AG04449 (cell line): ENCODE measurements at regions not wholly inside any gene's neighbourhood (a gene's known extent, or its start where the extent isn't known, plus 50 kb on each side); places are given as distances from the start of the nearest gene placed in this dataset.

Source experiments
- CTCF ChIA-PET: fragments of 350-600 bp; formaldehyde crosslinking; extraction: SDS; loops from one replicate; lab custom pipeline; 2021; ENCODE audit warnings: antibody characterized with exemption; lab: Yijun Ruan, JAX
- POLR2A ChIA-PET: fragments of 400-600, 350-600 bp; formaldehyde crosslinking; extraction: SDS; loops from one replicate; lab custom pipeline; 2020; ENCODE audit warnings: antibody characterized with exemption, inconsistent platforms; lab: Yijun Ruan, JAX
- DNase-seq: peaks from one replicate; pipeline ENCODE4 v3.0.0-alpha.2; 2010; ENCODE audit warnings: low read depth, low spot score
- H3K4me3 ChIP-seq: 2 replicates; pipeline ENCODE4 v1.5.1; 2011; ENCODE audit warnings: low read depth, mild to moderate bottlenecking, control low read depth, low read length
- CTCF ChIP-seq: IDR thresholded peaks from one replicate; pipeline ENCODE4 v1.5.1; 2011; ENCODE audit warnings: mild to moderate bottlenecking, moderate library complexity, low read length, control low read depth, inconsistent platforms; ENCODE audit not compliant: insufficient read depth; ENCODE audit errors: missing control alignments

DNA sequence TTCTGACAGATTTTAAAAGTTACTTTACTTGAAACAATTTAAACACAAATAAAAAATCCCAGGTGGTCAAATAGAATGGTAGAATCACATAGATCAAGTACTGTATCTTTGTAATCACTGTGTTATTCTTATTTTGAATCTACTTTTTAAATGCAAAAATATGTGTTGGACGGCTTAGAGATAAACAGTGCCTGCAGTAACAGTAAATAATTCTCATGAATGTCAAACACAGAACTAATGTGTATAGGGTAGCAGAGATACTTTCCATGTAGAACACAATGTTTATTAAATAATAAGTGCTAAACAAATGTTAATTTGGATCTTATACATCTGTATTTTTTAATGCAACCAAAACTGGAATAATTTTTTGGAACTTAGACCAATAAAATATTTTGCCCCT is 1199.4 kb downstream of the SORCS1 start:
- ChIA-PET POLR2A (no interaction called here), CTCF (no interaction called here)
- DNase-seq, result no peak
- TF ChIP-seq CTCF, result no peak
- no peak overlapping the region for H3K4me3 ChIP-seq

- no peak overlapping the region for H3K4me3 ChIP-seq
- DNase-seq, result no peak
- no peak for TF ChIP-seq CTCF
- ChIA-PET POLR2A (no interaction called here), CTCF (interaction anchor here (0.6 to 1.2 kb wide), 3 partner anchors 12 to 718 kb away, joined by 3 to 5 read pairs (median 3); no protein-coding TSS in a partner anchor)
Observed at GRCh38 chr10:105964009-105964408, 1200.5 kb downstream of the SORCS1 start.

DNA sequence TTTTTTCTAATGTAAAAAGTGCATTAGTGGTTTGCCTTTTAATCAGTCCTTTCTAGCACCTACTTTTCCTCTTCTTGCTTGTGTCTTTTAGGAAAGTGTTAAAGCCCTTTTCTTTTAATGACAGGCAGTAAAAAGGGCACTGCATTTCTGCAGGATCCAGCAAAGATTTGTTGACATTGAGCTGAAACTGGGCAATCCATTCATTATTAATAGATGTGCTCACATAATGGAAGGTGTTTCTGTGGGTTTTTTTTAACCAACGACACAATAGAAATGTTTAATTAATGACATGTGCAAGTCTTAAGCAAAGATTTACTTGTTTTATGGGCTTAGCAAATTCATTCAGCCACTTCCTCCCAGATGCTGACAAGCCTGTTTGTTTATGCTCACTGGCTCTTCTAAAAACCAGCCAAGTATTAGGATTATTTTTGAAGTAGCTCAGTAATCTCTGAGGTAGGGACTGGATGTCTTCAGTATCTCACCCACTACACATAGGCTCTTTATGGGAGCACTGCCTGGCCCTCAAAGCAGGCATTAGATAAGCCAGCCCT is 1201.1 kb downstream of the SORCS1 start:
- no peak for TF ChIP-seq CTCF
- DNase-seq, result no peak
- H3K4me3 ChIP-seq, result no peak overlapping the region
- POLR2A ChIA-PET, result no interaction called here
- CTCF ChIA-PET, result interaction anchor here (0.6 to 1.1 kb wide), 2 partner anchors 11 to 718 kb away, joined by 3 read pairs; no protein-coding TSS in a partner anchor

DNA sequence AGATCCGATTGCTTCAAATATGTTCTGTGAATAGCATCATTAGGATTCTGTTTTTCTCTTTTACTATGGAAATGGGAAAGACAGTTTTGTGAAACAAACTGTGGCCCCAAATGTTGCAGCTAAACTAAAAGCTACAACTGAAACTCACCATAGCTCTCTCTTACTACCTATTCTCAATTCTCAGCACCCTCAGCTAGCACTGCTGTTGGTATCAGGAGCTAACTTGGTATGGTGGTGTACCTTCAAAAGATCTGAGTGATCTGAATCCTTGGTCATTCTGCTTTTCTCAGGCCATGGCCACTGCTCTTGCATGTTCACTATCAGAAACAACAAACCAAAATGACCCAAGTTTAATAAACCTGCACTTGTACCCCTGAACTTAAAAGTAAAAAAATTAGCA is 1208.0 kb downstream of the SORCS1 start:
- no peak overlapping the region for H3K4me3 ChIP-seq
- CTCF ChIA-PET, result no interaction called here
- DNase-seq, result no peak
- POLR2A ChIA-PET, result no interaction called here
- no peak for TF ChIP-seq CTCF

GRCh38 chr10:105953861-105954260 is 1210.6 kb downstream of the SORCS1 start:
- no peak for TF ChIP-seq CTCF
- DNase-seq, result no peak
- POLR2A ChIA-PET, result no interaction called here
- H3K4me3 ChIP-seq, result no peak overlapping the region
- CTCF ChIA-PET, result interaction anchor here (0.6 kb wide), 1 partner anchor 671 kb away, joined by 3 read pairs; no protein-coding TSS in a partner anchor

DNA sequence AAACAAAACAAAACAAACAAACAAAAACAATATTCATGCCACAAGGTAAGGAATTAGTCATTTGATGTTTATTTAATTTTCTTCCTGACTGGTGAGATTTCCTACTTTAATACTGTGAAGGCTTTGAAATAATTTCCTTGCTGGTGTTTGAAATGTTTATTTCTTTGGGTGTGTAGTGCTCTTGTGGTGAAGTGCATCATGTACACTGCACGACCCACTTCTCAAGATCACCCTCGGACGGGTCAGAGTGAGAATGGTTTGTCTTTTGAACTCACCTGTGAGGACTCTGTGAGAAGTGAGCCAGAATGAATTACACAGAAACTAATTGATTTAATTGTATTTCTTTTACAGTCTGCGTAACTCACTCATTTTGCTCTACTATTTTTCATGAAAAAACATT is 1211.5 kb downstream of the SORCS1 start:
- POLR2A ChIA-PET, result no interaction called here
- CTCF ChIA-PET, result interaction anchor here (1.2 to 4.9 kb wide), 2 partner anchors 10 to 730 kb away, joined by 3 to 30 read pairs; no protein-coding TSS in a partner anchor

More for the DNA sequence above, 1211.5 kb downstream of the SORCS1 start:
- DNase-seq, result no peak
- H3K4me3 ChIP-seq, result no peak overlapping the region
- TF ChIP-seq CTCF, result no peak
